ENCODE measurements at regions not wholly inside any gene's neighbourhood (a gene's known extent, or its start where the extent isn't known, plus 50 kb on each side); places are given as distances from the start of the nearest gene placed in this dataset.

GRCh38 chr7:41038211-41038610 is 664.7 kb downstream of the INHBA start:
- no peak overlapping the region for H3K4me3 Mint-ChIP-seq (ENCODE audit: unreplicated experiment)
- no peak for DNase-seq (ENCODE audit: extremely low spot score, unreplicated experiment)
- H3K27me3 Mint-ChIP-seq (ENCODE audit: unreplicated experiment) = no peaks in the 10 kb centered on the region
- H3K4me1 Mint-ChIP-seq (ENCODE audit: unreplicated experiment) = peaks cover 19% of the 10 kb centered on the region
- peaks cover 7% of the 10 kb centered on the region for H3K9me3 Mint-ChIP-seq (ENCODE audit: unreplicated experiment)
- H3K27ac Mint-ChIP-seq (ENCODE audit: unreplicated experiment) = no peak overlapping the region
- H3K36me3 Mint-ChIP-seq (ENCODE audit: unreplicated experiment) = peaks cover 3% of the 10 kb centered on the region
- TF ChIP-seq CTCF (IDR thresholded peaks at IDR 0.05) = no peak

- H3K36me3 Mint-ChIP-seq (ENCODE audit: unreplicated experiment) = peaks cover 3% of the 10 kb centered on the region
- H3K27me3 Mint-ChIP-seq (ENCODE audit: unreplicated experiment) = no peaks in the 10 kb centered on the region
- no peak overlapping the region for H3K27ac Mint-ChIP-seq (ENCODE audit: unreplicated experiment)
- peaks cover 6% of the 10 kb centered on the region for H3K9me3 Mint-ChIP-seq (ENCODE audit: unreplicated experiment)
- no peak for DNase-seq (ENCODE audit: extremely low spot score, unreplicated experiment)
- no peak overlapping the region for H3K4me3 Mint-ChIP-seq (ENCODE audit: unreplicated experiment)
- H3K4me1 Mint-ChIP-seq (ENCODE audit: unreplicated experiment) = peaks cover 21% of the 10 kb centered on the region
- TF ChIP-seq CTCF (IDR thresholded peaks at IDR 0.05) = no peak
Measured at GRCh38 chr7:41037691-41038090, 665.2 kb downstream of the INHBA start.

- no peaks in the 10 kb centered on the region for H3K36me3 Mint-ChIP-seq (ENCODE audit: unreplicated experiment)
- H3K4me1 Mint-ChIP-seq (ENCODE audit: unreplicated experiment) = peaks cover 22% of the 10 kb centered on the region
- no peak overlapping the region for H3K27ac Mint-ChIP-seq (ENCODE audit: unreplicated experiment)
- no peaks in the 10 kb centered on the region for H3K27me3 Mint-ChIP-seq (ENCODE audit: unreplicated experiment)
- no peak for DNase-seq (ENCODE audit: extremely low spot score, unreplicated experiment)
- no peak for TF ChIP-seq CTCF (IDR thresholded peaks at IDR 0.05)
- no peak overlapping the region for H3K4me3 Mint-ChIP-seq (ENCODE audit: unreplicated experiment)
- no peaks in the 10 kb centered on the region for H3K9me3 Mint-ChIP-seq (ENCODE audit: unreplicated experiment)
Measured at GRCh38 chr7:41035794-41036193, 667.1 kb downstream of the INHBA start.

- peaks cover 35% of the 10 kb centered on the region for H3K4me1 Mint-ChIP-seq (ENCODE audit: unreplicated experiment)
- no peaks in the 10 kb centered on the region for H3K36me3 Mint-ChIP-seq (ENCODE audit: unreplicated experiment)
- H3K27me3 Mint-ChIP-seq (ENCODE audit: unreplicated experiment) = no peaks in the 10 kb centered on the region
- no peaks in the 10 kb centered on the region for H3K9me3 Mint-ChIP-seq (ENCODE audit: unreplicated experiment)
- H3K4me3 Mint-ChIP-seq (ENCODE audit: unreplicated experiment) = no peak overlapping the region
- DNase-seq (ENCODE audit: extremely low spot score, unreplicated experiment) = no peak
- no peak for TF ChIP-seq CTCF (IDR thresholded peaks at IDR 0.05)
- no peak overlapping the region for H3K27ac Mint-ChIP-seq (ENCODE audit: unreplicated experiment)
Measured at GRCh38 chr7:41033500-41033899, 669.4 kb downstream of the INHBA start.

GRCh38 chr7:41030673-41031072 is 672.2 kb downstream of the INHBA start:
- Mint-ChIP-seq H3K36me3 (ENCODE audit: unreplicated experiment) (no peaks in the 10 kb centered on the region), H3K27ac (ENCODE audit: unreplicated experiment) (no peak overlapping the region), H3K27me3 (ENCODE audit: unreplicated experiment) (no peaks in the 10 kb centered on the region), H3K4me1 (ENCODE audit: unreplicated experiment) (peaks cover 41% of the 10 kb centered on the region), H3K9me3 (ENCODE audit: unreplicated experiment) (no peaks in the 10 kb centered on the region), H3K4me3 (ENCODE audit: unreplicated experiment) (no peak overlapping the region)
- no peak for TF ChIP-seq CTCF (IDR thresholded peaks at IDR 0.05)
- DNase-seq (ENCODE audit: extremely low spot score, unreplicated experiment) = no peak

All from osteocyte (in vitro differentiated cells).